H1 (cell line): ENCODE measurements at regions not wholly inside any gene's neighbourhood (a gene's known extent, or its start where the extent isn't known, plus 50 kb on each side); places are given as distances from the start of the nearest gene placed in this dataset.

Experiments used
- EZH2 ChIP-seq: fragments of 200-600 bp; sonication (generic); IDR thresholded peaks from 2 replicates; pipeline ENCODE4 v1.7.1; 2012; ENCODE audit warnings: low read depth, mild to moderate bottlenecking, moderate library complexity, low read length, inconsistent platforms; ENCODE audit not compliant: severe bottlenecking
- POLR2AphosphoS5 ChIP-seq: IDR thresholded peaks from 2 replicates; pipeline ENCODE4 v1.6.1; 2011; ENCODE audit warnings: low read depth, low read length
- SUZ12 ChIP-seq: fragments of 200-600 bp; sonication (generic); IDR thresholded peaks from 2 replicates; pipeline ENCODE4 v1.6.1; 2012; ENCODE audit warnings: mild to moderate bottlenecking, inconsistent platforms, low read length, moderate library complexity, mixed read lengths
- TF ChIP-seq, protein P1 (sequence below), 3 experiments: IDR thresholded peaks; 1 replicate in 2 of 3; 2 replicates in 1 of 3; pipeline versions ENCODE4 v1.5.1 to v1.6.1; 2011; ENCODE audit warnings: low read length in 3 of 3, mild to moderate bottlenecking in 3 of 3, inconsistent platforms in 2 of 3, low read depth in 1 of 3, moderate library complexity in 1 of 3; ENCODE audit not compliant: insufficient read depth in 1 of 3; ENCODE audit errors: control extremely low read depth in 1 of 3

DNA sequence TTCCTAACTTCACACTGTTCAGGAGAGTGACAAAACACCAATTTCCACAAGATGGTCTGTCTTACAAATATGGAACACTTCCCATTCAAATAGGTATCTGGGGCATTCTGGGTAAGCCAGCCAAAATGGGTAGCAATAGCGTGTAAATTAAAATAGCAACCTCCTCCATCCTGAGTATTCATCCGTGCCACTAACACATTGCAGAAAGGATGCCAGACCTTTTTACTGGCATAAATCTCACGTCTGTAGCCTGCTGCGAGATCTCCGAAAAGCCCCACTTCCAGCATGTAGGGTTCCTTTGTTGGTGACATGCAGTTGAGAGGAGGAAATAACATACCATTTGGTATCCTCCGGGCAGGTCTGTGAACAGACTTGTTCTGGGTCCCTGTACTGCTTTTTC, 52.7 kb upstream of the RAI2 start:
- TF ChIP-seq, protein P1, sequence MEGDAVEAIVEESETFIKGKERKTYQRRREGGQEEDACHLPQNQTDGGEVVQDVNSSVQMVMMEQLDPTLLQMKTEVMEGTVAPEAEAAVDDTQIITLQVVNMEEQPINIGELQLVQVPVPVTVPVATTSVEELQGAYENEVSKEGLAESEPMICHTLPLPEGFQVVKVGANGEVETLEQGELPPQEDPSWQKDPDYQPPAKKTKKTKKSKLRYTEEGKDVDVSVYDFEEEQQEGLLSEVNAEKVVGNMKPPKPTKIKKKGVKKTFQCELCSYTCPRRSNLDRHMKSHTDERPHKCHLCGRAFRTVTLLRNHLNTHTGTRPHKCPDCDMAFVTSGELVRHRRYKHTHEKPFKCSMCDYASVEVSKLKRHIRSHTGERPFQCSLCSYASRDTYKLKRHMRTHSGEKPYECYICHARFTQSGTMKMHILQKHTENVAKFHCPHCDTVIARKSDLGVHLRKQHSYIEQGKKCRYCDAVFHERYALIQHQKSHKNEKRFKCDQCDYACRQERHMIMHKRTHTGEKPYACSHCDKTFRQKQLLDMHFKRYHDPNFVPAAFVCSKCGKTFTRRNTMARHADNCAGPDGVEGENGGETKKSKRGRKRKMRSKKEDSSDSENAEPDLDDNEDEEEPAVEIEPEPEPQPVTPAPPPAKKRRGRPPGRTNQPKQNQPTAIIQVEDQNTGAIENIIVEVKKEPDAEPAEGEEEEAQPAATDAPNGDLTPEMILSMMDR (IDR thresholded peaks at IDR 0.05; ENCODE audit: control extremely low read depth in 1 of 3, insufficient read depth in 1 of 3, low read depth in 1 of 3, low read length in 3 of 3), result no peak
- TF ChIP-seq EZH2, result no peak
- no peak for TF ChIP-seq POLR2AphosphoS5
- no peak for TF ChIP-seq SUZ12
